HG03571 (cell line): ENCODE measurements at regions not wholly inside any gene's neighbourhood (a gene's known extent, or its start where the extent isn't known, plus 50 kb on each side); places are given as distances from the start of the nearest gene placed in this dataset.
"Not testable (repeated sequence)": the region's sequence is repeated elsewhere in the genome, so short reads cannot be mapped to it uniquely, and the experiment has no call there.

Experiments
- ATAC-seq: cut with Tn5 transposase; IDR thresholded peaks from one replicate; pipeline ENCODE4 v1.9.1; 2021; ENCODE audit not compliant: unreplicated experiment

GRCh38 chr7:15143936-15144335 lies 241.4 kb upstream of the DGKB start:
- ATAC-seq, result no peak

GRCh38 chr7:15143121-15143520 lies 240.6 kb upstream of the DGKB start:
- ATAC-seq, result no peak

GRCh38 chr7:15140431-15140830 lies 237.9 kb upstream of the DGKB start:
- ATAC-seq, result no peak

DNA sequence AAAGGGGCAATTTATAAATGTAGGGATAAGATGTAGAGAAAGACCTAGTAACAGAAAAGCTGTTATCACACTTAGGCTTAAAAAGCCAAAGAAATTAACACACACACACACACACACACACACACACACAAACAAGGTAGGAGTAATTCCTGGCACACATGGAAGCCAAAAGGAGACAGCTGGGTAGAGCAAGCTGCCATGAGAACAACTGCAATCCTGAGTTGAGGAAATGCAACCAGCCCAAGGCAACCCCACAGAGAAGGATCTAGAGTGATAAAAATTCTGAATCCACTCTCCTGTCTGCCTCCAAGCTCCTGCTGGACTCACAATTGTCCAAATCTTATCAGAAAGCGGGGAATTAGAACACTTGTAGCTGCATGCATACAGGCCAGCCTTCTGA lies 229.1 kb upstream of the DGKB start:
- ATAC-seq, result no peak

DNA sequence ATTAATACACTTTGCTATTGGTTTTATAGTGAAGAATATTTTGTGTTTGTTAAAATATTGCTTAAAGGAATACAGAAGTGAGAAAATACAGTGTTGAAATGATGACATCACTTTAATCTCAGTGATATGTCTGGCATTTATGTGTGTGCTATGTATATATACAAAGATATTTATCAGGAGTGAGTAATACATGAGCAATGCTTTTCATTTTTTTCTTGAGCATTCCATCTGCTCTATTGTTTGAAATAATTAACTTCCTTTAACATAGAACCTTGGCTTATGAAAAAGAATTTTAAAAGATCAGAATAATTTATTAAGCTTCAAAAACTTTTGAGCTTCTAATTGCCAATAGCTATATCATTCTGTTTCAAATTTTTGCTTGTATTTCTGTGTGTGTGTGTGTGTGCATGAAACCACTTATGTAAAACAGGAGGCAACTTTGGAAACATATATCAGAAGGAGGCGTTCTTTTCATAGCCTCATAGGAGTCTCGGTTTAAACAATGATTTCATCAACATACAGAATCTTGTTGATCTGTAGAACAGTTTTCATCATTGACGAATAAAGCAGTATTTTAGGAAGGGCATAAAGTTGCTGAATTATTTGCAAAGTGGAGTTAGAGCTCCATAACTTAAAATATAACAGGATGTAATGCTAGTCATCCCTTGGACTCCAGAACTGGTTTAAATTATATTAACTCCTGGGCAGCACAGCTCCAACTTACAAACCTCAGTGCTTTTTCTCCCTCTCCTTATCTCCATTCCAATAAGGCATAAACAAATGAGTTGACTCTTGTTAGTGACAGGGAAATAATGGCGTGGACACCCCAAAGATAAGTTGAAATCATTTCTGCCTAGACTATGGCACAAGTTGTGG lies 228.4 kb upstream of the DGKB start:
- no peak for ATAC-seq

- ATAC-seq, result no peak
These were observed 226.2 kb upstream of the DGKB start for GRCh38 chr7:15128716-15129115.

- ATAC-seq, result not testable (repeated sequence)
These were observed 224.1 kb upstream of the DGKB start for GRCh38 chr7:15126653-15127052.

- no peak for ATAC-seq
These were observed 221.3 kb upstream of the DGKB start for GRCh38 chr7:15123901-15124300.

DNA sequence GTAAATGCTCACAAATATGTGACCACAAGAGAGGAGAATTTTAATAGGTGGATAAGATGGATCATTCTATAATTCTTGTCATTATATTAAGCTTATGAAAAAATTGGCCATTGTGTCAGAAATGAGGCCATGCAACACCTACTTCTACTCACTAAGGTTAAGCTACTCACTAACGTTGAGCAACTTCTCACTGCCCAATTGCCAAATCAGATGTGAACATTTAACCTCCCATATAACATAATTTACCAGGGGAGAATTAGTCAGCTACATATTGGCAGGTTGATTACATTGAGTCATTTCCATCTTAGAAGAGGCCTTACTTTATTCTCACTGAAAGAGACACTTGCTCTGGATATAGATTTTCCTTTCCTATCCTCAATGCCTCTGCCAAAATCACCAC lies 211.2 kb upstream of the DGKB start:
- no peak for ATAC-seq

- no peak for ATAC-seq
These were observed 203.2 kb upstream of the DGKB start for GRCh38 chr7:15105711-15106110.

DNA sequence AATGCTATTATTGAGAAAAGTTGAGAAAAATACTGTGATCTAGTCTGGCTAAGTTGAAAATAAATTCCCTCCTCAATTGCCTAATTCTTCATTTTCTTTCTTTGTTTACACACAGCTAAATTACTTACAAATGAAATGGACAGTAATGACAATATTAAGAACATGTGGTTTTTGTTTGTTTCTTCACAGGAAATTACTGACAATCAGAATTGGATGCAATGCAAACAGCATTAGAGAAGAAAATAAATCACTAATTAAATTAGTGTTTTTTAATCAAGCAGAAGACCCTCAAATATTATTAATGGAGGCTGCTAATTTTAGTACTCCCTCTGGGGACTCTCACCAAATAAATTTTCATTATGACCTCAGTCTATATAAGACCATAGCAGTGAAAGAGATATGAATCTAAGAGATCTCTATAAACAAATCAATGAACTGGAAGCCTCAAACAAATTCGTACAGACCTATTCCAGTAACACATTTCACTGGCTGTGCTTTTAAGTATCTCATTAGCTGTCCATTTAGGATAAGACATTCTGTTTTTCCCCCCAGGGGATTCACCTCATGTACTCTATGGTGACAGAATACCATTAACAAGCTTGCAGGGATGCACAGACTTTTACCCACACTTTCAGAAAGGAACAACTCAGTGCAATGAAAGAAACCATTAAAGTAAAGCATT lies 202.0 kb upstream of the DGKB start:
- ATAC-seq, result no peak

DNA sequence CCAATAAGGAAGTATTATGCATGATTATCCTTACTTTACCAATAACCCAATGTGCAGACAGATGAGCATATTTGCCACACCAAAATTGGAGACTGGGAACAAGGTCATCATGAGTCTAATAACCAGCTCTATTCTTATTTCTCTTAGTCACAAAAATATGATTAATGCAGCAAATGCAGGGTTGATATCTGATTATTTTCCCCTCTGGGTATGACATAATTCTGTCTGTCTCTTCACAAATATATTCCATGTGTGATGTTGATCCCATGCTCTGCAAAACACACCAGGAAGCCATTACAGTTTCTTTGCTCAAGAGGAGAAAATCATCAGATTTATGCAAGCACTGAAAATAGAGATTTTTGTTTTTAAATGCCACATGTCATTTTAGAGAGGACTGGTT lies 196.5 kb upstream of the DGKB start:
- ATAC-seq, result no peak

- ATAC-seq, result no peak
These were observed 194.3 kb upstream of the DGKB start for GRCh38 chr7:15096853-15097252.

DNA sequence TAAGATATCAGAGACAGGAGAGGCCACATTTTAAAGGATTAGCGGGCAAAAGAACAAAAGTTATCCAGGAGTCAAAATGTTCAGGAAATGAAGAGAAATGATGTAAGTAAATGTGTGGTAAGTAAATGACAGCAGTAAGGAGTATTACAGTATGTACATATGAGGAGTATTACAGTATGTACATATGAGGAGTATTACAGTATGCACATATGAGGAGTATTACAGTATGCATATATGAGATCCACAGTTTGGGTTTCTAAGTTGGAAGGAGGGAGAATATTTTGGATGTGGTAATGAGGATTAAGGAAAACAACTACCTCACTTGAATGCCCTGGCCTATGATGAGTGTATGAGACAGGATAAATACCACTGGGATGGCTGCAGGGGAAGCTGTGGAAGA lies 192.4 kb upstream of the DGKB start:
- ATAC-seq, result no peak

GRCh38 chr7:15087771-15088170 lies 185.2 kb upstream of the DGKB start:
- no peak for ATAC-seq

DNA sequence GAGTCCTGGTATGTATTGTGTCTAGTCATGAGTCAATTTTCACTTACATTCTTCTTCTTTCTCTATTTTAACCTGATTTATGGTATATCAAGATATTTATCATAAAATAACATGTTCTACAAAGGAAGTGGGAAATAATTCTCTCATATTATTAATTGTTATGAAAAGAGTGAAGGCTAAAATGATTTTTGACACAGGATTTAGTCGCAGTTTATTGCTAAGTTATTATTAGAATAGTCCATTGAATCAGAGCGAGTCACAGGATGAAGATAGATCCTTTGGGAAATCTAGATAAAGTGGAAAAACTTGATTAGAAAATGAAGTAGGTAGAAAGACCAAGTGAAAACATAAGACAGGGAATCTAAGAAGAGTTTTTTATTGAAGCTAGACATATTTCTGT lies 184.3 kb upstream of the DGKB start:
- ATAC-seq, result no peak

- no peak for ATAC-seq
These were observed 183.6 kb upstream of the DGKB start for GRCh38 chr7:15086131-15086611.

DNA sequence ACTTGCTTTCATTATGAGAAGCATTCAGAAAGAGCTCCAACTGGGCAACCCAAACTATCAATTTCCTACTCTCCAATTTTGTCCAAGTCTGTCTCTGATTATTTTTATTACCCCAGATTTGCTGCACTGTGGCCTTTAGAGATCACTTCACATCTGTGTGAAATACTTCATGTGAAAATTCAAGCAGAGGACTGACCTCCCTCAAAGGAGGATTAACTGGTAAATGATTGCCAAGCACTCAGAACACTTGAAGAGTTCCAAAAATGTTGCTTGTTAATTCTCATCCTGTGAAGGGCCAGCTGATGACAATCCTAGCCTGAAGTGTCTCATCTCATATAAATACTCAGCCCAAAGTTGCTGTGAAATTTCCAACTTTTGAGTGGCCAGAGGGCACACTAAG lies 182.8 kb upstream of the DGKB start:
- ATAC-seq, result no peak

DNA sequence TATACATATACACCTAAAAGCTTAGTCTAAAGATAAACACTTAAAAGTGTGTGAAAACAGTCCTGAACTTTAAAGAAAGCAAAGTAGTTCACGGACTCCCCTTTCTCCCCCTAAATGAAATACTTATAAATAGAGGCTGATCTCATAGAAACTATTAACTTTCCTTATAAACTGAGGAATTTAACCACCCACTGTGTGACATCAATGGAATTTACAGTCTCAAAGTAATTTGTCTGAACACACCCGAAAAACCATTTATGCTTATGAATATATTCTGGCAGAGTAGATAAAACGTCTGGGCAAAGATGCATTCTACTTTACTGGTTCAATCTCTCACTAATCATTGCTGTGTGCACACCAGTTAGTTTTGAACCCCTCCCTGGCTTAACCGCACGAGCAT lies 181.8 kb upstream of the DGKB start:
- no peak for ATAC-seq

DNA sequence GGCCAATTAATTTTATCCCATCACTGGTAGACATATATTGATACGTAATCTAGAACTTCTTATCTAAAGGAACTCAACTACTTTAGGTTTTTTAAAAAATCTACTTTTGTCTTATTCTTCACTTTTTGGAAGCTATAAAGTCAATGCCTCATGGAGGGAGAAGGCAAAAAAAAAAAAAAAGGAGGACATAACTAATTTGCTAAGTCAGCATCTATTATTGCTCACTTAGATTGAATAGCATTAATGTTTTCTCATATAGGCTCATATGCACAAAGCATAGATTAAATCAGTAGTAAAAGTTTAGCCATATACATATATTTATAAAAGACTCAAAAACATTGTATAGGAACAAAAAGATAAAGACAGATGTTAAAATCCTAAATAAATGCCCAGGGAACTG lies 179.3 kb upstream of the DGKB start:
- no peak for ATAC-seq

DNA sequence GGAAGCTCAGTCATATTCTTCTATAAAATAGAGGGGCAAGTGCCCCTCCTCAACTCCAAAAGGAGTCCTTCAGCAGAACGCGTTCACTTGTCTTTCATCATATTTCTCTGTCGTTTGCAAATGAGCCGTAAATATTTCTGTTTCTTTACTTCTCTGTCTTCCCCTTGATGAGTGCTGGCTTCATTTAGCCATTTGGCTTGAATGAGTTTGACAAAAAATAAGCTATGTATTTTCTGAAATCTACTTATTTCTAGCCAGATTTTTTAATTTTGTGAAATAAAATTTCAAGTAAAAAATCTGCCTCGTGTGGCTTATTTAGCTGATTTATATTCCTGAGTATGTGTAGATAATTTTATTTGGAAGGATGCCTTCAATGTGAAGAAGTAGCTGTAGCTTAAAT lies 170.8 kb upstream of the DGKB start:
- no peak for ATAC-seq

DNA sequence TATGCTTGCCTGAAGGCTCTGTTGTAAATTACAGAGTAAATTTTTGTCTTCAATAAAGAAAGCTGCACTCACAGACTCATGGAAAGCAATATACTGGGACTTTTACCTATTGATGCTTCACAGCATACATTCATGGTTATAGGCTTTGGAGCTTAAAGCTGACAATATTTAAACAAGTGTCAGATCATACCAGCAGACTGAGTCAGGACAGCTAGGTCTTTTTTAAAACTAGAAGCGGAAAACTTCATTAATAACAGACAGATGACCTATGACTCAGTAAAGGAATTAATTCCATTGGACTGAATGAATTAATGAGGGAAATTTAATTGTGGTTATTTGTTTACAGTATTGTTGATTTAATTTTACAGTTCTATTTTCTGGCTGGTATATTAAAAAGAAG lies 165.8 kb upstream of the DGKB start:
- ATAC-seq, result no peak
